Neural progenitor cell (in vitro differentiated cells): ENCODE measurements at regions not wholly inside any gene's neighbourhood (a gene's known extent, or its start where the extent isn't known, plus 50 kb on each side); places are given as distances from the start of the nearest gene placed in this dataset.

Experiments used
- CTCF ChIP-seq: fragments of 200-600 bp; sonication (generic); IDR thresholded peaks from 2 replicates; pipeline ENCODE4 v1.5.1; 2017; ENCODE audit warnings: antibody characterized with exemption, mild to moderate bottlenecking
- EZH2 ChIP-seq: fragments of 200-600 bp; sonication (generic); IDR thresholded peaks from 2 replicates; pipeline ENCODE4 v1.6.1; 2017; ENCODE audit warnings: antibody characterized with exemption, mild to moderate bottlenecking, moderate library complexity

- TF ChIP-seq CTCF (no peak), EZH2 (no peak)
Observed at GRCh38 chr22:48602805-48603518, 1224.7 kb downstream of the BRD1 start.
